H9 (cell line): ENCODE measurements at regions not wholly inside any gene's neighbourhood (a gene's known extent, or its start where the extent isn't known, plus 50 kb on each side); places are given as distances from the start of the nearest gene placed in this dataset.

ENCODE experiments used
- DNase-seq: peaks from one replicate; pipeline ENCODE4 v3.0.0-alpha.2; 2017
- H2AFZ ChIP-seq: one replicate; pipeline ENCODE4 v1.6.1; 2013; ENCODE audit warnings: mild to moderate bottlenecking, low read length, control low read depth, moderate library complexity
- H2AK5ac ChIP-seq: 2 replicates; pipeline ENCODE4 v1.6.1; 2013; ENCODE audit warnings: low read length, control low read depth, mixed read lengths; ENCODE audit not compliant: insufficient read length
- H2BK120ac ChIP-seq: one replicate; pipeline ENCODE4 v1.6.1; 2013; ENCODE audit warnings: low read depth, mild to moderate bottlenecking, low read length, control low read depth, inconsistent platforms; ENCODE audit not compliant: poor library complexity, severe bottlenecking
- H2BK12ac ChIP-seq: 2 replicates; pipeline ENCODE4 v1.6.1; 2013; ENCODE audit warnings: low read length, control low read depth, mixed read lengths, low read depth; ENCODE audit not compliant: insufficient read length
- H2BK15ac ChIP-seq: 2 replicates; pipeline ENCODE4 v1.6.1; 2013; ENCODE audit warnings: low read depth, low read length, control low read depth
- H2BK20ac ChIP-seq: one replicate; pipeline ENCODE4 v1.6.1; 2013; ENCODE audit warnings: low read depth, mild to moderate bottlenecking, low read length, control low read depth, inconsistent platforms; ENCODE audit not compliant: poor library complexity, severe bottlenecking
- H2BK5ac ChIP-seq: 2 replicates; pipeline ENCODE4 v1.6.1; 2013; ENCODE audit warnings: low read length, control low read depth, mixed read lengths; ENCODE audit not compliant: insufficient read length
- H3K14ac ChIP-seq: 2 replicates; pipeline ENCODE4 v1.6.1; 2013; ENCODE audit warnings: low read length, control low read depth; ENCODE audit not compliant: insufficient read depth
- H3K18ac ChIP-seq: 2 replicates; pipeline ENCODE4 v1.6.1; 2013; ENCODE audit warnings: low read depth, mild to moderate bottlenecking, mixed read lengths, low read length, control low read depth; ENCODE audit not compliant: insufficient read length
- H3K23ac ChIP-seq: 2 replicates; pipeline ENCODE4 v1.6.1; 2013; ENCODE audit warnings: low read length, control low read depth, mixed read lengths, low read depth; ENCODE audit not compliant: insufficient read length
- H3K23me2 ChIP-seq: 2 replicates; pipeline ENCODE4 v1.6.1; 2013; ENCODE audit warnings: low read depth, mild to moderate bottlenecking, mixed read lengths, low read length, control low read depth; ENCODE audit not compliant: insufficient read length, poor library complexity, severe bottlenecking
- H3K27ac ChIP-seq: 2 replicates; pipeline ENCODE4 v1.5.1; 2013; ENCODE audit warnings: low read length, control low read depth, mixed read lengths, low read depth; ENCODE audit not compliant: insufficient read length
- H3K27me3 ChIP-seq: 2 replicates; pipeline ENCODE4 v1.6.1; 2013; ENCODE audit warnings: low read length, control low read depth, inconsistent platforms; ENCODE audit not compliant: insufficient read depth
- H3K4ac ChIP-seq: 2 replicates; pipeline ENCODE4 v1.6.1; 2013; ENCODE audit warnings: low read depth, mild to moderate bottlenecking, control low read depth, inconsistent platforms, low read length, moderate library complexity
- H3K4me1 ChIP-seq: 2 replicates; pipeline ENCODE4 v1.6.1; 2013; ENCODE audit warnings: low read length, control low read depth, inconsistent platforms; ENCODE audit not compliant: insufficient read depth
- H3K4me2 ChIP-seq: 2 replicates; pipeline ENCODE4 v1.6.1; 2013; ENCODE audit warnings: low read length, control low read depth, mixed read lengths; ENCODE audit not compliant: insufficient read length, insufficient read depth
- H3K56ac ChIP-seq: 2 replicates; pipeline ENCODE4 v1.6.1; 2013; ENCODE audit warnings: low read depth, mild to moderate bottlenecking, mixed read lengths, low read length, control low read depth; ENCODE audit not compliant: insufficient read length
- H3K79me1 ChIP-seq: 2 replicates; pipeline ENCODE4 v1.6.1; 2013; ENCODE audit warnings: low read depth, mild to moderate bottlenecking, moderate library complexity, low read length, control low read depth, inconsistent platforms; ENCODE audit not compliant: insufficient read depth, poor library complexity, severe bottlenecking
- H3K79me2 ChIP-seq: 2 replicates; pipeline ENCODE4 v1.6.1; 2013; ENCODE audit warnings: low read length, control low read depth, inconsistent platforms; ENCODE audit not compliant: insufficient read depth
- H3K9ac ChIP-seq: 2 replicates; pipeline ENCODE4 v1.6.1; 2013; ENCODE audit warnings: low read length, control low read depth, mixed read lengths; ENCODE audit not compliant: insufficient read length; ENCODE audit errors: extremely low read depth
- H3K9me3 ChIP-seq: one replicate; pipeline ENCODE4 v1.6.1; 2013; ENCODE audit warnings: low read depth, low read length, inconsistent platforms; ENCODE audit not compliant: control insufficient read depth
- H3T11ph ChIP-seq: one replicate; pipeline ENCODE4 v1.6.1; 2013; ENCODE audit warnings: mild to moderate bottlenecking, low read length, control low read depth, inconsistent platforms
- H4K20me1 ChIP-seq: one replicate; pipeline ENCODE4 v1.6.1; 2013; ENCODE audit not compliant: control insufficient read depth, insufficient read length, insufficient read depth
- H4K5ac ChIP-seq: 2 replicates; pipeline ENCODE4 v1.6.1; 2013; ENCODE audit warnings: low read depth, mild to moderate bottlenecking, mixed read lengths, low read length, control low read depth; ENCODE audit not compliant: insufficient read length
- H4K8ac ChIP-seq: replicated peaks from 2 replicates; pipeline ENCODE4 v1.6.1; 2013; ENCODE audit warnings: low read length, control low read depth, mixed read lengths, low read depth; ENCODE audit not compliant: insufficient read length
- H4K91ac ChIP-seq: 2 replicates; pipeline ENCODE4 v1.6.1; 2013; ENCODE audit warnings: low read depth, mild to moderate bottlenecking, moderate library complexity, mixed read lengths, low read length, control low read depth; ENCODE audit not compliant: insufficient read length
- H3K27ac Mint-ChIP-seq, 3 experiments: 2 replicates in 2 of 3; 3 replicates in 1 of 3; pipeline ENCODE4 v1.8.0; 2020 to 2021; ENCODE audit warnings: mixed read lengths in 3 of 3, mild to moderate bottlenecking in 1 of 3, moderate library complexity in 1 of 3
- H3K27me3 Mint-ChIP-seq: 2 replicates; pipeline ENCODE4 v1.8.0; 2021; ENCODE audit warnings: low read depth, mild to moderate bottlenecking, moderate library complexity, mixed read lengths
- H3K36me3 Mint-ChIP-seq, 3 experiments: 2 replicates in 2 of 3; 3 replicates in 1 of 3; pipeline ENCODE4 v1.8.0; 2020 to 2021; ENCODE audit warnings: low read depth in 3 of 3, mixed read lengths in 3 of 3; ENCODE audit not compliant: insufficient read depth in 1 of 3
- H3K4me1 Mint-ChIP-seq, 2 experiments: 2 replicates each; pipeline ENCODE4 v1.8.0; 2020; ENCODE audit warnings: mixed read lengths in 2 of 2
- H3K4me3 Mint-ChIP-seq, 2 experiments: 2 replicates in 1 of 2; 3 replicates in 1 of 2; pipeline ENCODE4 v1.8.0; 2020 to 2021; ENCODE audit warnings: mild to moderate bottlenecking in 2 of 2, mixed read lengths in 2 of 2, moderate library complexity in 1 of 2
- H3K9me3 Mint-ChIP-seq, 2 experiments: 2 replicates in 1 of 2; 3 replicates in 1 of 2; pipeline ENCODE4 v1.8.0; 2020; ENCODE audit warnings: mild to moderate bottlenecking in 2 of 2, mixed read lengths in 2 of 2, moderate library complexity in 1 of 2
- CTCF ChIP-seq: fragments of 200-600 bp; sonication (generic); conservative IDR thresholded peaks from 3 replicates; pipeline ENCODE4 v1.8.0; 2021; ENCODE audit warnings: antibody characterized with exemption, mild to moderate bottlenecking
- WGBS: extraction: QIAGEN DNeasy Blood & Tissue Kit; methylation state at CpG from one replicate; pipeline ENCODE4 v1.1.7; 2013; ENCODE audit warnings: missing lambda C conversion rate, low lambda C conversion rate, mixed read lengths; ENCODE audit not compliant: insufficient read length; ENCODE audit errors: extremely low coverage; 5-methylcytosine and 5-hydroxymethylcytosine counted together

GRCh38 chr6:93917216-93917615, 497.9 kb upstream of the EPHA7 start:
- Histone ChIP-seq H3K23ac (no peak overlapping the region), H4K8ac (no peak overlapping the region), H4K91ac (no peak overlapping the region), H3K4me1 (0 out of 2 replicates have a peak, but pooled peaks cover 5% of the 10 kb centered on the region), H3K18ac (no peak overlapping the region), H2AK5ac (no peak overlapping the region), H3K9ac (no peak overlapping the region), H2BK12ac (no peak overlapping the region), H2BK120ac (no peak overlapping the region), H3K4ac (no peak overlapping the region), H4K5ac (no peak overlapping the region), H3K14ac (no peak overlapping the region), H2BK5ac (no peak overlapping the region), H3K27me3 (no peaks in the 10 kb centered on the region), H3K56ac (no peak overlapping the region), H2BK15ac (no peak overlapping the region), H3K23me2 (no peaks in the 10 kb centered on the region), H2AFZ (no peak overlapping the region), H3T11ph (no peak overlapping the region), H3K9me3 (no peaks in the 10 kb centered on the region), H3K79me1 (no peaks in the 10 kb centered on the region), H4K20me1 (no peaks in the 10 kb centered on the region), H2BK20ac (no peak overlapping the region), H3K27ac (no peak overlapping the region), H3K4me2 (no peak overlapping the region), H3K79me2 (no peaks in the 10 kb centered on the region)
- no CpG with 5 or more reads among the region's 1 CpG for WGBS
- no peak for TF ChIP-seq CTCF
- Mint-ChIP-seq H3K4me1 (peaks cover 4 to 12% of the 10 kb centered on the region in 2 experiments; a peak in 2 of 4 replicates), H3K27ac (no peak overlapping the region), H3K27me3 (no peaks in the 10 kb centered on the region), H3K9me3 (peaks cover 0 to 8% of the 10 kb centered on the region in 2 experiments; a peak in 1 of 5 replicates), H3K36me3 (peaks cover 0 to 4% (median 0%) of the 10 kb centered on the region in 3 experiments; a peak in 2 of 7 replicates), H3K4me3 (no peak overlapping the region)
- no peak for DNase-seq
